Activated CD4-positive, alpha-beta T cell treated with anti-CD3 and anti-CD28 coated beads for 24 hours (primary cell): ENCODE measurements at regions not wholly inside any gene's neighbourhood (a gene's known extent, or its start where the extent isn't known, plus 50 kb on each side); places are given as distances from the start of the nearest gene placed in this dataset.
A peak's percentile ranks its signal among the peaks of the same experiment; 100 is the strongest.
"Not testable (repeated sequence)": the region's sequence is repeated elsewhere in the genome, so short reads cannot be mapped to it uniquely, and the experiment has no call there.

Experiments used
- DNase-seq, 2 donors: peaks; one replicate each; pipeline ENCODE4 v3.0.0-alpha.2; 2020; ENCODE audit warnings: low read depth in 2 of 2

DNA sequence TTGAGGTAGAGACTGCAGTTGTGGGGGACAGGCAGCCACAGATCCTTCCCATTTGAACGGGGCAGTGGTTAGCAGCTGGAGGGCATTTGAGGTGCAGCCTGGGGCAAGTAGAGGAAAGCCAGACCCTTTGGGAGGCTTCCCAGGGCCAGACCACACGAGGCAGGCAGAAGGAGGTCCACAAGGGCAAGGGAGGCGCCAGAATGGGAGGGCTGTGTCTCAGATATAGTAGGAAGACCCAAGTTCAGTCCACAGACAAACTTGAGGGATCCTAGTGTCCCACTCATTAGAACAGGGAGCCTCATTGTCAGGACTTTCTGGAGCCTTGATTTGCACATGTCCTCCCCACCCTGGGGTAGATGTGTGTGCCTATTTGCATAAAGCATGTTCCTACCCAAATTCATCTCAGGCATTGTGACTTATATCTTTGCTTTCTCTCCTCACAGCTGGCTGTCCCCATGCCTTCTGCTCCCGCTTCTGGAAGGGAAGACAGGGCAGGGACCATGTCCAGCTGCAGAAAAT is 166.0 kb downstream of the VEGFA start:
- no peak for DNase-seq

DNA sequence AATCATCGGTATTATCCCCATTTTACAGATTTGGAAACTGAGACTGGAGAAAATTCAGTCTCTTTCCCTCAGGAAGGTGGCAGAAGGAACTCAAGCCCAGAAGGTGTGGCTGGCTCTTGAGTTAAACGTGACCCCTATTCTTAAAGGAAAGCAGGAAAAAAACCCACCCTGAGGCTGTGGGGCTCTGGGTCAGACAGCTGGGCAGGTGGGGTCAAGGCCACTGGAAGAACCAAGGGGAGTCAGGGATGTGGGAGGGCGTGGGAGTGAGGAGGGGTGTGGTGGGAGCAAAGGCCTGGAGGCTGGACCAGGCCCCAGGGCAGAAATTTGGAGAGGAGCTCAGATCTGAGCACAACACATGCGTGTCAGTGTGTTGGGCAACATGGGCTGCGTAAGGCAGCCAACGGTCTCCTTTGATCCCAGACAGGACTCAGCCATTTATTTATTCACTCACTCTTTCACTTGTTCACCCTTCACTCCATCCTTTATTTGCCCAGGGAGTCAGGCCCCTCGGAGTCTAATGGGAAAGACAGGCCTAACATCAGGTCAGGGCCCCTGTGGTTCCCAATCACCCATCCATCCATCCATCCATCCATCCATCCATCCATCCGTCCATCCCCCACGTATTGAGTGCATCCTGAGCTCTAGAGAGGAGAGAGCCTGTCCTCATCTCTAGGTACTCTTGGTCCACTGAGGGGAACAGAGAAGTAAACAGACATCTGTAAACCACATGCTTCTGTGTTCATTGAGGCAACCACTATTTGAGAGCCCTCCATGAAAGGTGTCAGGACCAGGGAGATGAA is 165.0 kb downstream of the VEGFA start:
- DNase-seq = no peak

DNA sequence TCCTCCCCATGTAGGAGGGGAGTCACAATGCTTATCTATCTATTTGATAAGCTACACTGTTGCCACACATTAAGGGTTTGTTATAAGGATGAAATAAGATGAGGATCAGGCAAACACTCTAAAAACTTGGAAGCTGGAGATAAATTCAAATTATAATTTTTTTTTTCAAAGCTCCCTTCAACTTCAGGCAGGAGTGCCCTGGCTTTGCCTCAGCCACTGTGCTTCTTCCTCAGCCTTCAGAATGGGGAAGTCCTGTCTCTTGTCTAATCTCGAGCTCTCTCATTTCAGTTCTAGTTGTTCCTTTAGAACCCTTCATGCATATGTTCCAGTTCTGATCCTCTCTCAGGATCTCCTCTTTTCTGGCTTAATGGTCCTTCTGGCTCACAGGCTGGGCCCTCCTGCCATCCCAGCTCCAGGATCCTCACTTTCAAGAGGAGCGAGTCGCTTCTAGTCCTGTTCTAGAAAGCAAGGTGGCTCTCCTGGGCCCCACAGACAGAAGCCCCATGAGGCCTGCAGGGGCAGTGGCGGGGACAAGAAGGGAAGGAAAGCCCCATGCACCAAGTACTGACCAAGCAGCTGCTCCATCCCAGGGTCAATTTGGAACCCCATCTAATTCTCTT is 164.3 kb downstream of the VEGFA start:
- no peak for DNase-seq

DNA sequence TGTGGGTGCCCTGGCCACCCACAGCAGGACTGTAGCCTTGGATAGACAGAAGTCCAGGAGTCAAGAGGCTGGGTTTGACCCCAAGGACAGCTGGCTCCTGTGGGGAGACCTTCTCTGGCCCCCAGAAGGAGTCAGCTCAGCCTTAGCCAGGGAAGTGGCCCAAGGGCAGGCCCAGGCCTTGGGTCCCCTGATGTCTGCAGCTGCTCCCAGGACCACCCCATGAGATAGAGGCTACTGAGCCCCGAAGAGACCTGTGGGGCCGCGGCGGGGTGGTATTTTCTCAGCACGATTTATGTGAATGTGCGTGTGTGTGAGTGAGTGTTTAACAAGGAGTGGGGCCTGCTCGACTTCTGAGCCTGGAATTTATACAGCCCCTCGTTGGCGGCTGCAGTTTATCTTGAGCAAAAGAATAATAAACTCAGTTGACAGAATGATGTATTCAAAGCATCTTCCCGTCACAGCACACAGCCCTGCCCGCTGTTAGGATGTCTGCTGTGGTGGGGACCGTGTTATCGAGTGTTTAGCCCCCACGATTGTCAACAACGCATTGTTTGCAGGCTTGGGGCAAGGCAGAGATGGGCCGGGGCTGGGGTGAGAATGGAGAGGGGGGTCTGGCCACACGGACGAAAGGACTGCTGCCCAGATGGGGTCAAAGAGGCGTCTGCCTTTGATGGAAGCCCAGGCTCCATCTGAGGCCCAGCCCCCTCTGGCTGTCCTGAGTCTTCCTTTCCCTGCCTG is 163.3 kb downstream of the VEGFA start:
- no peak for DNase-seq

DNA sequence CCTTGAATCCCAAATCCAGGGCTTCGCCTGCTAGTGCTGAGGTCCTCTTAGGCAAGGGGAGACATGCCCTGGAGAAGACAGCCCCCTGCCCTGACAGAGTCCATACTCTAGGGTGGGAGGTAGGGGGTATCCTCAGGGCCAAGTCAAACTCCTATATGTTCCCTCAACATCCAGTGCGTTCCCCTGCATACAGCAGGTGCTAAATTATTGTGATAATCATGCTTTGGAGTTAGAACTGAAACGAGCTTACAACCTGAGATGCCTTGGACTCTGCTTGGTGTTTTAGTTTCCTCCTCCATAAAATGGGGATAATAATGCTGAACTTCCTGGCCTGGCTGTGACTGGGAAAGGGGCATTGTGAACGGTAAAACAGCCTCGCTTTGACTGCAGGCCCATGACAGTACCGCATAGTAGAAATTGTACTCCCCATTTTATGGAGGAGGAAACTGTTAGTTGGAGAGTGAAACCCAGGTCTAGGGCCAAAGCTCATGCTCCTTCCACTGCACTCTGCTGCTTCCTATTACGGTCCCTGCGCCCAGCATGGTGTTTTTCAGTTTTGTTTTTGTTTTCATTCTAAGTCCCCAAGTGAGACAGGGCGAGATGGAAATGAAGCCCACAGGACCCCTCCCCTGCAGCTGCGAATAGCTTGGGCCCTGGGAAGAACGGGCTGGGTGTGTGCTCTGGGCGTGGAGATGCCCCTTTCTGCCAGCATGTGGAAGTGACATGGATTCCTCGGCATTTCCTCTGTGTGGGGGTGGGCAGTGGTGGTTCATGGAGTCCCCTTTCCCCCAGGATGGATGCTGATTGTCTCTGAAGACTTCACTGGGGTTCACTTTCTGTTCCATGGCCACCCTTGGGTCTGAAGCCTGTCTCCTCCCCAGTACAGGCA is 162.5 kb downstream of the VEGFA start:
- no peak for DNase-seq

- DNase-seq = no peak
Measured at GRCh38 chr6:43931201-43931600, 161.2 kb downstream of the VEGFA start.

GRCh38 chr6:43930440-43931154 is 160.6 kb downstream of the VEGFA start:
- DNase-seq = no peak

DNA sequence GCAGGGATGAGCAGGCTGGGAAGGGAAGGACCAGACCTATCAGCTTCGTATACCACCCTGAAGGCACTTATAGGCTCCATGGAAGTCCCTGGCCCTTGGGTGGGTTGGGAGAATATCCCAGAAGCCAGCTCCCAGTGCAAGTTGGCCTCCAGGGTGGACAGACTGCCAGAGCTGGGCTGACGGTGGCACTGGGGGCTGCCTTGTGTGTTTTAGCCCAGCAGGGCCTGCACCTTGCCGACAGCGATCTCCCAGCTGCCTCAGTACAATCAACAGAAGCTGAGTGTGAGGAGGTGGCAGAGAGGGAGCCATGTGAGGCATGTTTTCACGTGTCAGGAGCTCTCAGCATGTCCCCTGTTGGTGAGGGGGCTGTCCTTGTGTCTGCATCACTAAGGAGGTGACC is 159.5 kb downstream of the VEGFA start:
- no peak for DNase-seq

DNA sequence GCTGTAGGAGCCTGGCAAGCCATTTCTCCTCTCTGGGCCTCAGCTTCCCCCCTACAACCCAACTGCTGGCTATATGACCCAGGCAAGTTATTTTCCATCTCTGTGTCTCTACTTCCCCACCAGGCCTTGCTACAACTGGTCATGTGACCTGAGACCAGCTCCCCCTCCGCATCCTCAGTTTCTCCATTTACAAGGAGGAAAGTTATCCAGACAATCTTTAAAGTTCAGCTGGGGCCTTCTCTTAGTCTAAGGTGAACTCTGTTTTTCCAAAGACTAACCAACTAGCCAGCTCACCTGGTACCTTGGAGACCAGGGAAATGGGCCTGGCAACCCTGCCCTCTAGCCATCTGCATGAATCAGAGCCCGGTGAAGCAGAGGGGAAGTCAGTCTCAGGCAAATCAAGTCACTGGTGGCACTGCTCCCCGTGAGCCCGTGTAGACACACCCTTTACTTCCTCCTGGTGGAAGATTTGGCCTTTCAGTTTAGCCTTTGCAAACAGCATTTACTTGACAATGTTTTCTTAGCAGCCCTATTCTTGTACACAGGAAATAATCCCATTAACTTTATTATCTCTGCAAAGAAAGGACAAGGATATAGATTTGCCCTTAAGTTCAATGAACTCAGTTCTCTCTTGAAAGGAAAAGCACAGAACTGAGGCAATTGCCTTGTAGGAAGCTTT is 157.7 kb downstream of the VEGFA start:
- no peak for DNase-seq

GRCh38 chr6:43926634-43927531 is 156.9 kb downstream of the VEGFA start:
- DNase-seq = no peak

DNA sequence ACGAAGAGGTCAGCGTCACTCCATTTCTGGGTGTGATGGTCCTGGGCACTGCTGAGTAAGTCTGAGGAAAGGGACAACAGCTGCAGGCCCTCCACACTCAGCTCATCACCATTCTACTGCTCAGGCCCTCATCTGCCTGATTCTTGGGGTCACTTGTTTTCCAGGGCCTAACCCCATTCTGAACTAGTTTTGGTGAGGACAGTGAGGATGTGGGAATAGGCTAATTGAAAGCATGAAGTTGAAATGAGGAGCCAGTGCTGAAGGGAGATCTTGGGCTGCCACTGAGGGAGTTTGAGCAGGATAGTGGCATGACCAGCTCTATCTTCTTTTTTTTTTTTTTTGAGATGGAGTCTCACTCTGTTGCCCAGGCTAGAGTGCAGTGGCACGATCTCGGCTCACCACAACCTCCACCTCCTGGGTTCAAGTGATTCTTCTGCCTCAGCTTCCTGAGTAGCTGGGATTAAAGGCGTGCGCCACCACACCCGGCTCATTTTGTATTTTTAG is 155.7 kb downstream of the VEGFA start:
- DNase-seq = not testable (repeated sequence)

DNA sequence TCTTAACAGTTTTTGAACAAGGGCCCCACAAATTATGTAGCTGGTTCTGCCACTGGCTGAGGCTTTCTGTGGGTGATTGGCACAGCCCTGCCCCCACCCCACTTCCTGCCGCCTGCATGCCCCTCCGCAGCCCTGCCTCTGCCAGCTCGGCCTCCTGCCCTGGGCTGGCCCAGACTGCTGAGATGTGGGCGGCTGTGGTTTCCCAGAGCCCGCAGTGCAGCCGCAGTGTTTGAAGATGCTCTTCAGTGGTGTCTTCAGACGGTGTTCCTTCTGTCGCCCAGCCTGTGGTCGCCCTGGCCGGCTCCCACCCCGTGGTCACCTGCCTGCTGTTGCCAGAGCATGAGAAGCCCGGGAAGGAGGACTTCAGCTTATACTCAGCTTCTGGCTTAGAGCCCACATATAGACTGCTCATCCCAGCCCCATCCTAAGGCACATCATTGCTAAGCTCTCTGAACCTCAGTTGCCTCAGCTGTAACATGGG is 154.3 kb downstream of the VEGFA start:
- peak; percentile 20 to 38 for DNase-seq

- no peak for DNase-seq
Measured at GRCh38 chr6:43923376-43924221, 153.6 kb downstream of the VEGFA start.

DNA sequence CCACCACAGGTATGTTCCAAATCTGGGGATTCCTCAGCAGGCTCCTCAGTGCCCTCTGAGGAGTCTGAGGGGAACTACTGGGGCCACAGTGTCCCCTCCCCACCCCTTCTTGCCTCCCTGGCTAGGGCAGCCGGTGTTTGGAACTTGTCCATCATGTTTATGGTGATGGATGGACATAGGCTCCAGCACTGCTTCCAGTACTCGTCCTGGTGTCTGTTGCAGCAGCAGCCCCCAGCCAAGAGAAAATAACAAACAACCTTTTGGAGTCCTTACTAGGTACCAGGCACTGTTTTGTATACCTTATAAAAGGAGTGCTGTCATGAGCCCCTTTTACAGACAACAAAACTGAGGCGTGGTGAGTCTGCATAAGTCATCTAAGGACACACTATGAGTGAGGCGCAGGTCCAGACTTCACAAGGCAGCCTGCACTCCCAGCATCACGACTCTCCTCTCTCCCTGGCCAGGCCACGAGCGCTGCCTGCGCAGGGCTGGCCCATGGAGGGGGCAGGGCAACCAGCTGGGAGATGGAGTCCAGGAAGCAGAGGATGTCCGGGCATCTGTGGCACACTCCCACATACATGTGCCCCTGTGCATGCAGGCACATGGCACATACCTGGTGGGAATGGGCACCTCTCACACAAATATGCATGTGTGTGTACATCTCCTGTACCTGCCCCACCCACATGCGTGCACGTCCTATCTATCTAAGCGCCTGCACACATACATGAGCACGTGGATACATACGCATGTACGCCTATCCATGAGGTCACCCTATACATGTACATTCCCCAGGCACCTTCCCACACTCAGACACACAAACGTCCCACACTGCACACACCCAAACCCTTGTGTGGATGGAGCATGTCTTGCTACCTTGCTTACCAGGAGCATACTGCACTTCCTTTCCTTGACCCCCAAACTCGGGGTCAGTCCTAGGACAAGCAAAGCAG is 152.7 kb downstream of the VEGFA start:
- DNase-seq = no peak

GRCh38 chr6:43921548-43922425 is 151.8 kb downstream of the VEGFA start:
- no peak for DNase-seq

DNA sequence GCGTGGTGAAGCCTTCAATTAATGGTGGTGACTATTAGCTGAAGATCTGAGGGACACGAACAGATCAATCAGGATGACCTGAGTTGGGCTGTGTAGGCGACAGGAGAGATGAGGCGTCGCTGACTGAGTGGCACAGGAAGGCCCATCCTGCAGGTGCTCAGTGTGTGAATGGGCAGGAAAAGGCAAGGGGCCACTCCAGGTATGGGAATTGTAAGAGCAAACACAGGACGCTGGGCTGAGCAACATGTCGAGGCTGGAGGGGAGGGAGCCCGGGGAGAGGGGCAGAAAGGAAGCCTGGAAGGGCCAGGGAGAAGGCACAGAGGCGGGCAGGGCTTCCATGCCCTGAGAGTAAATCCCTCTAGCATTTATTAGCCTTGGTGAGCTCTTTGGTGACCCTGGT is 151.0 kb downstream of the VEGFA start:
- DNase-seq = no peak
